PC-9 (cell line): ENCODE measurements at regions not wholly inside any gene's neighbourhood (a gene's known extent, or its start where the extent isn't known, plus 50 kb on each side); places are given as distances from the start of the nearest gene placed in this dataset.

ENCODE experiments used
- BruUV-seq: library from RNA; stranded (reverse); fragments of 400-500 nt; replicated peaks from 2 replicates; lab custom pipeline; 2021; lab: Mats Ljungman, UMichigan
- CTCF ChIA-PET: fragments of 300-600 bp; sonication (Branson Sonifier 250); formaldehyde crosslinking; loops from one replicate; lab custom pipeline; 2022; ENCODE audit warnings: antibody characterized with exemption; lab: Charles Lee
- POLR2A ChIA-PET: fragments of 300-600 bp; sonication (Branson Sonifier 250); formaldehyde crosslinking; loops from one replicate; lab custom pipeline; 2022; ENCODE audit warnings: antibody characterized with exemption; ENCODE audit not compliant: unreplicated experiment; lab: Charles Lee
- DNase-seq, 2 experiments: peaks; one replicate each; pipeline versions ENCODE4 v3.0.0 to v3.0.0-alpha.2; 2015 to 2022; ENCODE audit warnings: mixed read lengths in 1 of 2
- H2AFZ ChIP-seq: fragments of 200-600 bp; sonication (generic); 2 replicates; pipeline ENCODE4 v1.8.1; 2017; ENCODE audit warnings: antibody characterized with exemption
- H3F3A ChIP-seq: fragments of 200-600 bp; sonication (generic); 2 replicates; pipeline ENCODE4 v1.8.1; 2017; ENCODE audit warnings: antibody characterized with exemption, mild to moderate bottlenecking, low read depth; ENCODE audit not compliant: insufficient read depth
- H3K27ac ChIP-seq: fragments of 200-600 bp; sonication (generic); 2 replicates; pipeline ENCODE4 v1.6.1; 2016; ENCODE audit warnings: mixed run types
- H3K27me3 ChIP-seq: fragments of 200-600 bp; sonication (generic); 2 replicates; pipeline ENCODE4 v1.6.1; 2016; ENCODE audit warnings: low read depth, mixed run types; ENCODE audit not compliant: insufficient read depth
- H3K36me3 ChIP-seq: fragments of 200-600 bp; sonication (generic); 2 replicates; pipeline ENCODE4 v1.6.1; 2016; ENCODE audit warnings: low read depth, mixed run types
- H3K4me1 ChIP-seq: fragments of 200-600 bp; sonication (generic); replicated peaks from 2 replicates; pipeline ENCODE4 v1.6.1; 2016; ENCODE audit warnings: mixed run types; ENCODE audit not compliant: insufficient read depth
- H3K4me2 ChIP-seq: fragments of 200-600 bp; sonication (generic); 2 replicates; pipeline ENCODE4 v1.6.1; 2017; ENCODE audit warnings: mixed run types
- H3K4me3 ChIP-seq: fragments of 200-600 bp; sonication (generic); 2 replicates; pipeline ENCODE4 v1.6.1; 2016; ENCODE audit warnings: mixed run types
- H3K79me2 ChIP-seq: fragments of 200-600 bp; sonication (generic); 2 replicates; pipeline ENCODE4 v1.6.1; 2017; ENCODE audit warnings: low read depth, mixed run types
- H3K9me2 ChIP-seq: fragments of 200-600 bp; sonication (generic); 2 replicates; pipeline ENCODE4 v1.8.1; 2017; ENCODE audit warnings: mild to moderate bottlenecking; ENCODE audit not compliant: insufficient read depth
- H3K9me3 ChIP-seq: fragments of 200-600 bp; sonication (generic); 2 replicates; pipeline ENCODE4 v1.8.1; 2016; ENCODE audit warnings: low read depth; ENCODE audit not compliant: insufficient read depth
- H4K20me1 ChIP-seq: fragments of 200-600 bp; sonication (generic); 2 replicates; pipeline ENCODE4 v1.8.1; 2017; ENCODE audit not compliant: insufficient read depth
- CTCF ChIP-seq: fragments of 200-600 bp; sonication (generic); conservative IDR thresholded peaks from 2 replicates; pipeline ENCODE4 v1.6.1; 2017; ENCODE audit warnings: mixed run types, antibody characterized with exemption, mild to moderate bottlenecking, moderate library complexity
- EZH2 ChIP-seq: fragments of 200-600 bp; sonication (generic); IDR thresholded peaks from 2 replicates; pipeline ENCODE4 v1.8.0; 2017; ENCODE audit warnings: antibody characterized with exemption, low read depth
- intact Hi-C: fragments of 100-400 bp; cut with micrococcal nuclease; formaldehyde crosslinking; loops from one replicate; pipeline ENCODE4 v1.10.0; 2022; ENCODE audit not compliant: unreplicated experiment

DNA sequence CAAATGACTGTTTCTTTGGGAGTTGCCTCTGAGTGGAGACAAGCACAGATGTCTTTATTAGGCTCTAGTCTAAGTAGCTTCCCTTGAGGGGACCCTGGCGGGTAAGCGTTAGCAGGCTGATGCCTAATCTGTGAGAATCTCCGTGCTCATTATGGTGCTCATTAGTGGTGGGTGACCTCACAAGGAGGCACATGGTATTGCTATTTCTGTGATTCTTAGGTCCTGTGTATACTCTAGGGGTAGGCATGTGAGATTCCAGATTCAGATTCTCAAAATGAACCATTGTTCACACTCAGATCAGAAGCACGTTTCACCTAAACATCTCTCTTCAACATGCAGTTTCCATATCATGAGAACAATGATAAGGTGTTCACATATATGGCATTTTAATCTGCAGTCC is 809.7 kb downstream of the NR2F2 start:
- ChIA-PET POLR2A (no interaction called here), CTCF (no interaction called here)
- Histone ChIP-seq H3K27me3 (no peaks in the 10 kb centered on the region), H3K36me3 (no peaks in the 10 kb centered on the region), H3K4me1 (no peaks in the 10 kb centered on the region), H4K20me1 (no peaks in the 10 kb centered on the region), H3K4me2 (no peak overlapping the region), H3K9me2 (no peaks in the 10 kb centered on the region), H3K4me3 (no peak overlapping the region), H3K9me3 (no peaks in the 10 kb centered on the region), H3K79me2 (no peaks in the 10 kb centered on the region), H2AFZ (no peak overlapping the region), H3F3A (no peaks in the 10 kb centered on the region), H3K27ac (no peak overlapping the region)
- no TSS peak for BruUV-seq
- intact Hi-C loops = no loop called here
- TF ChIP-seq CTCF = no peak
- no peak for DNase-seq

GRCh38 chr15:97141360-97141759 is 810.9 kb downstream of the NR2F2 start:
- H3K4me3 ChIP-seq = no peak overlapping the region
- no peak overlapping the region for H3K27ac ChIP-seq
- H3K9me3 ChIP-seq = no peaks in the 10 kb centered on the region
- H3F3A ChIP-seq = no peaks in the 10 kb centered on the region
- no peaks in the 10 kb centered on the region for H3K4me1 ChIP-seq
- H2AFZ ChIP-seq = no peak overlapping the region
- no peaks in the 10 kb centered on the region for H3K27me3 ChIP-seq
- intact Hi-C loops = no loop called here
- ChIA-PET CTCF (no interaction called here), POLR2A (no interaction called here)
- H3K79me2 ChIP-seq = no peaks in the 10 kb centered on the region
- H3K36me3 ChIP-seq = no peaks in the 10 kb centered on the region
- no peak for TF ChIP-seq EZH2
- no peak for TF ChIP-seq CTCF
- BruUV-seq = no TSS peak
- H3K4me2 ChIP-seq = no peak overlapping the region
- H4K20me1 ChIP-seq = no peaks in the 10 kb centered on the region
- H3K9me2 ChIP-seq = no peaks in the 10 kb centered on the region
- DNase-seq = no peak

DNA sequence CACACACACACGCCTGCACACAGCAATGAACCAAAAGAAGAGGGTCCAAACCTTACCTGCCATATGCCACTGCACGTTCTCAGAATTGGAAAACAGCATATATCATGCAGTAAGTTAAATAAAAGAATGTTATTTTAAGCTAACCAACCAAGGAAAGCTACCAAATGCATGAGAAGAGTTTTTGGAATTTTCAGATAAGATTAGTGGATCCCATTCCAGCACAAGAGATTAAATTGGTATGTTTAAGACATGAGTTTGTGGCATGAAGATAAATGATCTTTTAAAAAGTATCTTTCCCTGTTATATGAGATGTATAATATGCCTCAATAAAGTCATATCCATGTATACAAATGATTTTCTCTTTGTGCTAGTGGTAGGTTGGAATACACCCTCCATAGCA is 811.4 kb downstream of the NR2F2 start:
- Histone ChIP-seq H3K9me2 (no peaks in the 10 kb centered on the region), H3K4me3 (no peak overlapping the region), H3K4me1 (no peaks in the 10 kb centered on the region), H2AFZ (no peak overlapping the region), H3K9me3 (no peaks in the 10 kb centered on the region), H3F3A (no peaks in the 10 kb centered on the region), H3K36me3 (no peaks in the 10 kb centered on the region), H4K20me1 (no peaks in the 10 kb centered on the region), H3K79me2 (no peaks in the 10 kb centered on the region), H3K27ac (no peak overlapping the region), H3K4me2 (no peak overlapping the region), H3K27me3 (no peaks in the 10 kb centered on the region)
- intact Hi-C loops = no loop called here
- DNase-seq = no peak
- ChIA-PET POLR2A (no interaction called here), CTCF (no interaction called here)
- no peak for TF ChIP-seq CTCF
- BruUV-seq = no TSS peak
